ENCODE measurements at regions not wholly inside any gene's neighbourhood (a gene's known extent, or its start where the extent isn't known, plus 50 kb on each side); places are given as distances from the start of the nearest gene placed in this dataset.

DNA sequence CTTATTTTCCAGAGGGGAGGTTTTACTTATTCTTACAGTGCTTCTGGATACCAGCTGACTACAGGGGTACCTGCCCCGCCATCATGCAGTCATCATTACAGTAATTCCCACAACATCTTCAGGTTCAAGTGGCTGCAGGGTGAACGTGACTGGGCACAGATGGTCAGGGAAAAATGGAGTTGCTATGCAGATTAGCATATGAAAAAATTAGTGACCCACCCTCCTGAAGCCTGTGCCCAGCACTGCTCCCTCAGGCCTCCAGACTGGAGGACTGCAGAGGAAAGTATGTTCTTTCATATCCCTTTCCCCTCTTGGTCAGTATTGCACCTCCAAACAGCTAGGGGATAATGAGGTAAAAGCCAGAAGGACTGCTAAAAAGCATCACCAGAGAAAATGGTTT, 937.9 kb downstream of the TUSC7 start:
- Histone ChIP-seq H3K4me3 (ENCODE audit: extremely low read depth in 1 of 4, insufficient read depth in 2 of 4, low read depth in 3 of 4, low read length in 4 of 4) (no peak overlapping the region), H3K4me1 (replicated peaks in 1 of 4; ENCODE audit: control insufficient read depth in 3 of 4, insufficient read depth in 4 of 4, low read length in 3 of 4) (no peaks in the 10 kb centered on the region), H2BK15ac (ENCODE audit: low read length) (no peak overlapping the region), H2BK120ac (replicated peaks; ENCODE audit: low read depth, low read length) (no peak overlapping the region), H3K9ac (replicated peaks in 1 of 4; ENCODE audit: extremely low read depth in 1 of 4, low read depth in 3 of 4, low read length in 3 of 4) (no peak overlapping the region), H2AK5ac (ENCODE audit: low read depth, low read length) (no peak overlapping the region), H4K20me1 (replicated peaks in 1 of 2; ENCODE audit: control insufficient read depth in 1 of 2, insufficient read depth in 2 of 2, low read length in 2 of 2) (no peaks in the 10 kb centered on the region), H3K18ac (ENCODE audit: extremely low read depth, low read length) (no peak overlapping the region), H4K8ac (ENCODE audit: extremely low read depth, insufficient read depth, low read length) (no peak overlapping the region), H3K79me1 (ENCODE audit: low read depth, low read length) (no peaks in the 10 kb centered on the region), H3K9me3 (ENCODE audit: insufficient read depth in 2 of 2, low read depth in 1 of 2, low read length in 1 of 2) (no peaks in the 10 kb centered on the region), H2BK20ac (ENCODE audit: low read length) (no peak overlapping the region), H3K4me2 (ENCODE audit: insufficient read depth in 1 of 2, low read depth in 2 of 2, low read length in 2 of 2) (no peak overlapping the region), H3K4ac (replicated peaks; ENCODE audit: insufficient read length, low read depth, low read length) (no peak overlapping the region), H3K27ac (ENCODE audit: low read depth, low read length) (no peak overlapping the region), H3K27me3 (replicated peaks in 1 of 4; ENCODE audit: control insufficient read depth in 3 of 4, extremely low read depth in 1 of 4, insufficient read depth in 3 of 4, low read length in 3 of 4) (no peaks in the 10 kb centered on the region), H4K91ac (replicated peaks; ENCODE audit: insufficient read length, low read length) (no peak overlapping the region), H3K36me3 (ENCODE audit: control insufficient read depth in 2 of 4, insufficient read depth in 4 of 4, low read length in 3 of 4) (no peaks in the 10 kb centered on the region), H2AFZ (ENCODE audit: low read length) (no peak overlapping the region), H4K5ac (ENCODE audit: insufficient read length, low read depth, low read length) (no peak overlapping the region), H2BK5ac (ENCODE audit: low read depth, low read length) (no peak overlapping the region), H3K14ac (ENCODE audit: insufficient read length) (no peak overlapping the region), H3K56ac (replicated peaks; ENCODE audit: insufficient read length, low read depth, low read length) (no peak overlapping the region), H3K23me2 (ENCODE audit: low read depth, low read length) (no peaks in the 10 kb centered on the region), H3K23ac (ENCODE audit: insufficient read length) (no peak overlapping the region), H2BK12ac (ENCODE audit: low read depth, low read length) (no peak overlapping the region), H3K79me2 (ENCODE audit: control insufficient read depth in 1 of 2, insufficient read depth in 2 of 2, low read length in 2 of 2) (no peaks in the 10 kb centered on the region)
- no peak for FAIRE-seq
- 98% methylated on average over 2 of the region's 2 CpGs; no CpG with 5 or more reads in 1 of the 2 experiments for WGBS, 2 experiments (ENCODE audit: extremely low coverage in 1 of 2, insufficient coverage in 1 of 2, insufficient read length in 1 of 2, insufficient replicate concordance in 2 of 2, low coverage in 1 of 2, low lambda C conversion rate in 2 of 2, missing lambda C conversion rate in 1 of 2)
- CTCF ChIA-PET (ENCODE audit: partially characterized antibody): no interaction called here
- DNase-seq (ENCODE audit: low read depth in 1 of 2, low spot score in 2 of 2): no peak
- POLR2A ChIA-PET (ENCODE audit: partially characterized antibody): no interaction called here
- TF ChIP-seq SP1 (IDR thresholded peaks at IDR 0.05; ENCODE audit: low read depth, low read length) (no peak), RBBP5 (IDR thresholded peaks at IDR 0.05; ENCODE audit: borderline replicate concordance, low read depth, low read length) (no peak), PHF8 (conservative IDR thresholded peaks at IDR 0.05; ENCODE audit: low read depth, low read length) (no peak), BRCA1 (IDR thresholded peaks at IDR 0.05; ENCODE audit: low read depth, low read length) (no peak), TAF7 (optimal IDR thresholded peaks at IDR 0.05; ENCODE audit: borderline replicate concordance, low read depth, low read length) (no peak), KDM1A (IDR thresholded peaks at IDR 0.05; ENCODE audit: borderline replicate concordance, low read length) (no peak), ASH2L (IDR thresholded peaks at IDR 0.05; ENCODE audit: low read length) (no peak), JUN (IDR thresholded peaks at IDR 0.05; ENCODE audit: low read depth, low read length) (no peak), HDAC2 (IDR thresholded peaks at IDR 0.05; ENCODE audit: borderline replicate concordance in 1 of 2, low read depth in 2 of 2, low read length in 2 of 2) (no peak), POLR2AphosphoS5 (IDR thresholded peaks at IDR 0.05; ENCODE audit: low read depth, low read length) (no peak), TCF12 (IDR thresholded peaks at IDR 0.05; ENCODE audit: low read depth, low read length) (no peak), SIRT6 (IDR thresholded peaks at IDR 0.05; ENCODE audit: low read length) (no peak), SIN3A (conservative IDR thresholded peaks at IDR 0.05 in 1 of 2, IDR thresholded peaks at IDR 0.05 in 1 of 2; ENCODE audit: low read depth in 1 of 2, low read length in 2 of 2) (no peak)
- TF ChIP-seq, protein P1, sequence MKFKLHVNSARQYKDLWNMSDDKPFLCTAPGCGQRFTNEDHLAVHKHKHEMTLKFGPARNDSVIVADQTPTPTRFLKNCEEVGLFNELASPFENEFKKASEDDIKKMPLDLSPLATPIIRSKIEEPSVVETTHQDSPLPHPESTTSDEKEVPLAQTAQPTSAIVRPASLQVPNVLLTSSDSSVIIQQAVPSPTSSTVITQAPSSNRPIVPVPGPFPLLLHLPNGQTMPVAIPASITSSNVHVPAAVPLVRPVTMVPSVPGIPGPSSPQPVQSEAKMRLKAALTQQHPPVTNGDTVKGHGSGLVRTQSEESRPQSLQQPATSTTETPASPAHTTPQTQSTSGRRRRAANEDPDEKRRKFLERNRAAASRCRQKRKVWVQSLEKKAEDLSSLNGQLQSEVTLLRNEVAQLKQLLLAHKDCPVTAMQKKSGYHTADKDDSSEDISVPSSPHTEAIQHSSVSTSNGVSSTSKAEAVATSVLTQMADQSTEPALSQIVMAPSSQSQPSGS (IDR thresholded peaks at IDR 0.05; ENCODE audit: low read length): no peak
